Skin epidermis (tissue), 12 donors: ENCODE measurements at regions not wholly inside any gene's neighbourhood (a gene's known extent, or its start where the extent isn't known, plus 50 kb on each side); places are given as distances from the start of the nearest gene placed in this dataset.

ENCODE experiments used
- H3K27ac ChIP-seq, 21 experiments: fragments of 200-600 bp; sonication (generic) in 11 of 21; one replicate each; pipeline ENCODE4 v1.5.0; 2020; ENCODE audit warnings: mild to moderate bottlenecking in 3 of 21, inconsistent platforms in 2 of 21, moderate library complexity in 2 of 21
- H3K4me3 ChIP-seq, 7 experiments: fragments of 200-600 bp; sonication (generic) in 2 of 7; one replicate each; pipeline ENCODE4 v1.5.0; 2020; ENCODE audit warnings: inconsistent platforms in 2 of 7, mild to moderate bottlenecking in 2 of 7, moderate library complexity in 1 of 7

DNA sequence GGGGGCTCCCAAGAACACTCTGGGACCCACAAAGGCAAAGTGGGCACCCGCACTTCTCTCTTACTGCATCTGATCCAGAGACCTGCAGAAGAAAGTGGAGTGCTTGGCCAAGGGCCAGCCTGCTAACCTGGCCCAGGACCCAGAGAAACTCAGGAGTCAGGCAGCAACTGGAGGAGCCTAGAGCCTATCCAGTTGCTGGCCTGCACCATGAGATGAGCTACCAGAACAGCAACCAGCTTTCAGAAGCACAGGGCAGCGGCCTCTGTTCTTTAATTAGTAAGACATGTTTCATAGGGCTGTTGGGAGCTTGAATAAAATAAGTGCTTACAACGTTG lies 298.3 kb downstream of the GADD45G start:
- Histone ChIP-seq H3K4me3 (no peak overlapping the region), H3K27ac (no peak overlapping the region)

DNA sequence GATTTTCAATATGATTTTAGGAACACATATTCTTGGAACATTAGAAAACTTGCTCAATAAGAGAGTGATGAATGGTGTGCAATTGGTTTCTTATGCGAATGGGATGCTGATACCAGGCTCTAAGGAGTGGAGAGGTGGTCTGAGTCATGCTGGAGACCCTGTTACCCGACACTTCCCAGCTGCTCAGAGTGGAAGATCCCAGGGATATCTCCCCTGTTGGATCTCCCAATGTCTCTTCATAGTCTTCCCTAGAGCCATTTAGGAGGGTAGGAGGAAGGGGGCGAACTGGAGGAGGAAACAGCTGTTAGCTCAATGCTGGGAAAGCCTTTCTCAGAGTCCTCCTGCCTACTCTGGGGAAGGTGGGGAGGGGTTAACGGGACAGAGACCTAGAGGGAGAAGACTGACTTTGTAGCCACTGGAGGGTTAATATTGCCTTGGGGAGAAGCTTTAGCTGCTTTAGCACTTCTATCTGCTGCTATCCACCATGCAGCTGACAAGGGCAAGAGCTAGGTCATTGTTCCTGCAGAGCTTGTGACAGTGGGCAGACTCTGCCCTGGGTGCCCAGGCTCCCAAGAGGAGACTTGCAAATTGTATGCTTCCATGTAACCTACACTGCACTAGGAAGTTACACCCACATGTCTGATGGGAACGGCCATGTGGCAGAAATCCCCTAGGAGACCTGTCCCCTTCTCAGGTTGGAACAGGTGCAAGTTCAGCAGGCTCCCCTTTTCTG lies 301.0 kb downstream of the GADD45G start:
- Histone ChIP-seq H3K27ac (no peak overlapping the region), H3K4me3 (no peak overlapping the region)

DNA sequence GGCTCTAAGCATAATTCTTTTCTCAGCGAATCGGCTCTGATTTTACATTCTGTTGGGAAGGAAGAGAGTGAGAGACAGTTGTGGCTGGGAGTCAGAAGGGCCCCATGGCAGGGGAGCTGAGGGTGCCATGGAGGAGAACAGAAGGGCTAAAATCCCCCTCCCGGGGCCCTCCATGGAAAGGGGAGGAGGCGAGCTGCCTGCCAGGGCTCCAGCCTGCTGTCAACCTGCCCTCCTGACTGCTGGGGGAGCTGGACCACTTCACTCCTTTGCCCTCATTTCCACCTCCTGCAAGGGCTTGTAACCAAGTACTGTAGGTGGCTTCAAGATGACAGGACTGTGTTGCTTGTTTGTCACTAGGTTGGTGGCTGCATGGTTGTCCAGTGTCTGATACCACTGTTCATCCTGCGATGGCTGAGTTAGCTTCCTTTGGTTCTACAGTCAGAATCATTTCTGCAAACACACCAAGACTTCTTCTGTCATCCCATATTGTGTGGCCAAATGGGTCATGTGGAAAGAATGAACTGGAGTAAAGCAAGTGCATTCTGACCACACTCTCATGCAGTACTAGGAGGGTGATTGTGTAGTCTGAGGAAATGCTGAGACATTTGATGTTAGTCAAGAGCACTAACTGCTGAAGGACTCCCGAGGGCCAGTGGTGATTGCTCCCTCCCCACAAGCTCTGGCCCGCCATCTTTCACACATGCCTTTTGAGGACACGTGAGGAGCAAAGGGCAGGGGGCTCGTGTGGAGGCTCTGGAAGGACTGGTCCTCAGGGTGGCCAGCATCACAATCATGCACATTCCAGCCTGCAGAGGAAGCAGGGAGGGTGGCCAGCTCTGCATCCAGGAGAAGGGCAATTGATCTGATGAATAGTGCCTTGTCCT lies 307.2 kb downstream of the GADD45G start:
- Histone ChIP-seq H3K27ac (no peak overlapping the region), H3K4me3 (no peak overlapping the region)

DNA sequence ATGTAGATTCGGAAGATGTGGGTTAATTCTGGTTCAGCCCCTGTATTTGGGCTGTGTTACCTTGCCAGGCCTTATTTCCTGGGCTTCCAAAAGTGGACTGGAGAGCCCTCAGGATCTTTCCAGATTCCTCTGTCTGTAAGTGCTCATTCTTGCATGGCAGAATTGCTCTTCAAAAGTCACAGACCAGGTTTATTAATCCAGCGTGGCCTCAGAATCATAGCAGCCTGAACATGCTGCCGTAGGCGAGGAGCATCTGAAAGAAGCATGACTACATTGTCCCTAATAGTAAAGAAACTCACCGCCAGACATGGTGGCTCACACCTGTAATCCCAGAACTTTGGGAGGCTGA lies 307.8 kb downstream of the GADD45G start:
- no peak overlapping the region for H3K27ac ChIP-seq
- no peak overlapping the region for H3K4me3 ChIP-seq

DNA sequence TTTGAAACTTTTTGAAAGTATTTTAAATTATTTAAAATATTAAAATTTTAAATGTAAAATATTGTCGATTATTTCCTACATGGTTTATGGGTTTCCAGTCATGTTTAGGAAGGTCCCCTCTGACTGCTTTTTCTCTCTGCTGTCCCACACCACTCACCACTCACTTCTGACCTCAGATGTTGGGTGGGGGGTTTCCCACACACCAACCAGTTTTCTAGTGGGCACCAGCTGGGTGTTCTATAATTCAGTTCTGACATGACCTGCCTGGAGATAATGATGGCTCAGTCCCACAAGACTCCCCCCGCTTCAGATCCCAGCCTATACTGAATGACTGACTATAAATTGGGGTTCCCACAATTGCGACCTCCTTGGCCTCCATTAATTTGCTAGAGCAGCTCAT lies 310.4 kb downstream of the GADD45G start:
- Histone ChIP-seq H3K4me3 (no peak overlapping the region), H3K27ac (no peak overlapping the region)

DNA sequence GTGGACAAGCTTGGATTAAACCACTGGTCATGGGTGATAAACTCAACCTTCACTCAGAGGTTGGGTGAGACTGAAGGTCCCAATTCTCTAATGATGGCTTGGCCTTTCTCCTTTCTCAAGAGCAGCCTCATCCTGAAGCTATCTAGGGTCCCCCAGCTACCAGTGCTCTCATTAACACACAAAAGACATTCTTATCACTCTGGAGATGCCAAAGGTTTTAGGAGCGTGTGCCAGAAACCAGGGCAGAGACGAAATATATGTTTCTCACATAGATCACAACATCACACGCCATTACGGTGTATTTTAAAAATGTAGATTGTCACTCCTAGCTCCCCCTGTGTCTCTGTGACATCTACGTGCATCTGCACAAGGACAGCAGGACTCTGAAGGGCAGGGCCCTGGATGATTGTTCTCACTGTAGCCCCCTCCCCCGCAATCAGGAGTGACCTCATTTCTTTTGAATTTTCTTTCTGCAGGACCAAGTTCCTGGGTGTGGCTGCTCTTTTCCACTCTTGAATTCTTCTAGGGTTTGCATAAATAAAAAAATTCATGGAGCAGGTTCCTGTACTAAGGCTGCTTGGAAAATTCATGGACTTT lies 311.3 kb downstream of the GADD45G start:
- no peak overlapping the region for H3K27ac ChIP-seq
- H3K4me3 ChIP-seq: no peak overlapping the region

DNA sequence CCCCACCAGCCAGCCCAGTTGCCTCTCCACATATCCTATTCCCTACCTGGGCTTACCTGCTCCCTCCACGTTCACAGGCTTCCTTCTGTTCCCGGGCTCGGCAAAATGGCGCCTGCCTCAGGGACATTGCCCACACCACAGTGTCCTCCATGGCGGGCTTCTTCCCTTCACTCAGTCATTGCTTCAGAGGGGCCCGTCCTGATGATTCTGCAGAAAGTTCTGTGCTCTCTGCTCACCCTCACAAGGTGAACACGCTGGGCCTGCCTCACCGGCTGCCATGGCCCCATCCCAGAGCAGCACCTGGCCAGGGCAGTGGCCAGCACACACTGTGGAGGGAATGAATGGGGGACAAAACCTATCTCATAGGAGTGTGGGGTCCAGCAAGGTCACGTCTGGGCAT lies 313.0 kb downstream of the GADD45G start:
- Histone ChIP-seq H3K27ac (no peak overlapping the region), H3K4me3 (no peak overlapping the region)

DNA sequence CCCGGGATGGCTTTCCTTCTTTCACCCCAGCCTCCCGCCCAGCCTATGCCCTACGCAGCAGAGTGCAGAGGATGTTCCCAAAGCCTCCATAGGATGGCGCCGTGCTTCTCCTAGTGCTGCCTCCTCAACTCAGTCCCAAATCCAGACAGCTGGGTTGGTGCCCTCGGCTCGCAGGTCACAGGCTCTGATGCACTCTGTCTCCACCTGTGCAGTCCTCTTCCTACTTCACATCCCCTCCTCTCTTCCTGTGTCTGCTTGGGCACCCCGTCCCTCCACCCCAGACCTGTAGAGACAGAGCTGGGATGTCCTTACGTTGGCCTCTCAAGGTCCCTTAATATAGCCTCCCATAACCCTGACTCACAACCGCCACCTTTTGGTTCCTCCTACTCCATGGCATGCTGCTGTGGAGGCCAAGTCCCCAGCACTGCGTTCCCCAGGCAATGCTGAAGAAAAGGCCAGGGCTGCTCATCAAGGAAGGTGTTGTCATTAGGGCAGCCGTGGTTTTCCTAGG lies 314.4 kb downstream of the GADD45G start:
- Histone ChIP-seq H3K4me3 (no peak overlapping the region), H3K27ac (no peak overlapping the region)

DNA sequence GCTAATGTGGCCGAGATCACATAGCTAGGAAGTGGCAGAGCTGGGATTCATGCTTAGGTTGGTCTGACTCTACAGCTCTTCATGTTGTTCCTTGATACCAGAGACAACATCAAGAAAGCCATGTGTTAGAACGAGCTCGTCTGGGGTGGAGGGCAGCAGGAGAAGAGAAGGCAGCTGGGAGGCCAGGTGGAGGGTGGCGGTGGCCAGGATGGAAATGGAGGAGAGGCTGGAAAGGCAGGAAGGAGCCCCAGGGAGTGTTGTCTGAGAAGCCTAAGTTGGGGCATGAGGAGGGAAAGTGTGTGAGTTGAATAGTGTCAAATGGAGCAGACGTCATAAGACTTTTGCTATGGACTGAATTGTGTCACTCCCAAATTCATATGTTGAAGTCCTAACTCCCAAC lies 315.3 kb downstream of the GADD45G start:
- Histone ChIP-seq H3K27ac (no peak overlapping the region), H3K4me3 (no peak overlapping the region)

DNA sequence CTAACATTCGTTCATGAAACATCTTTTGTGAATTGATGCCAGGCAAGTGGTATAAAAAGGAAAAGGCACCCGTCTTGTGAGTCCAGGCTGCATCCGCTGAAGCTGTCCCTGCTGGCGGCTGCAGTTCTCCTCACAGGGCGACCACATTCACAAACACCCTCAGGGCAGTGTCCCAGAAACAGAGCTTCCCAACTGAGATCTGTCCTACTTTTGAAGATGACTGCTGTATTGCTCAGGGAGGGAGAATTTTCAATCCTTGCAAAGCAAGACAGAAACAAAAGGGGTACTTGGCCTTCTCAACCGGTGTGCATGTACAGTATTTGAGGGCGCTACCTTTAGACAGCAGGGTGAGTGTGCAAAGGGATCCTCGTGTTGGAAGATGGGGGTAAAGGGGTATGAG lies 316.1 kb downstream of the GADD45G start:
- Histone ChIP-seq H3K4me3 (no peak overlapping the region), H3K27ac (no peak overlapping the region)

DNA sequence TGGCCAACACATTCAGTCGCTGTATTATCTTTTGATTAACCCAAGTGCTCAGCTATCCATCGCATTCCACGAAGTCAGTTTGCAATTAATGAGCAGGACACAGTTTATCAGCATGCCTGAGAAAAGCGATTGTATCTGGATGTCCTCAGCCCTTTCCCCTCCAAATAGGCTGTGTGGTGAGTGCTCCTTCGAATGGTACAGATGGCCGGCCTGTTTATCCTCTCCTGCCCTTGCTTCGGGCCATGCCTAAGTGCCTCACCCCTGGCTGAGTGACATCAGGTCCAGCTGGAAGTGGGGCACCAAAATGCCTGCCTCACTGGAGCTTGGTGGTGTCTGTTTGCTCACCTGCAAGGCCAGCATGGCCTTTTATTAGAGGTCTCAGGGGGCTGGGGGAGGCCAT lies 317.3 kb downstream of the GADD45G start:
- Histone ChIP-seq H3K27ac (no peak overlapping the region), H3K4me3 (no peak overlapping the region)

DNA sequence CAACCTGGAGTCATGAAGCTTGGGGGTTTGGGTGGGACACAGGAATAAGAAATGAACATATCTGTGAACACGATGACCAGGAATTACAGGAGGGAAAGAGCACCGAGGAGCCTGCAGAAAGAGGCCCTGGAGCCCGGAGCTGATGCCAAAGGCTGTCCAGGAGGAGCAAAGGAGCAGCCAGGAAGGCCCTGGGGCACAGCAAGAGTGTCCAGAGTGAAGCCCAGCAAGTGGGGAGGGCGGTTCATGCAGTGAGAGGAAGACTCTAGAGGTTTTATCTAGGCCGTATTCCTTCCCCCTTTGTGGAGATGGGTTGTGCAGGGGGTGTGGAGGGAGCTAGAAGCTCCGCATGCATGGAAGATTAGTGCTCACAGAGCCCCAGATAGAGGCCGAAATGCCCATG lies 318.4 kb downstream of the GADD45G start:
- Histone ChIP-seq H3K4me3 (no peak overlapping the region), H3K27ac (no peak overlapping the region)

DNA sequence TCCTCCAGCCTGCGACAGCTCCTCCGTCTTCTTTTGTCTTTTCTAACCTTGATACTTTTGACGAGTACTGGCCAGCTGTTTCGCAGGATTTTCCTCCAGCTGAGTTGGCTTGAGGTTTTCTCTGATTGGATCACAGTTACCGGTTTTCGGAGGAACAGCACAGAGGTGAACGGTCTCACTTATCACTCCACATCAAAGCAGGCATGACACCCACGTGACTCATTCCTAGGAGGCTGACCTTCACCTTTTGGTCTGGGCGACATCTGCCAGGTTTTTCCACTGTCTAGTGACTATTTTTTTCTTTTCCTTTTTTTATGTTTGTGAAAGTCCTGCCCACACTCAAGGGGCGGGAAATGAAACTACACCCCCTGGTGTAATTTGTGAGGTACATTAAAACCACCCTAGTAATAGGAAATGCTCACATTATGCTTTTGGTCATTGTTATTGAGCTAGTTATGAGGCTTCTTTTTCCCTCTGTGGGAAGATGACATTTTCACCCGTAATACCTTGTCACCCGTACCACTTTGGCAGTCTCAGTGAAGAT lies 319.2 kb downstream of the GADD45G start:
- Histone ChIP-seq H3K4me3 (no peak overlapping the region), H3K27ac (no peak overlapping the region)

DNA sequence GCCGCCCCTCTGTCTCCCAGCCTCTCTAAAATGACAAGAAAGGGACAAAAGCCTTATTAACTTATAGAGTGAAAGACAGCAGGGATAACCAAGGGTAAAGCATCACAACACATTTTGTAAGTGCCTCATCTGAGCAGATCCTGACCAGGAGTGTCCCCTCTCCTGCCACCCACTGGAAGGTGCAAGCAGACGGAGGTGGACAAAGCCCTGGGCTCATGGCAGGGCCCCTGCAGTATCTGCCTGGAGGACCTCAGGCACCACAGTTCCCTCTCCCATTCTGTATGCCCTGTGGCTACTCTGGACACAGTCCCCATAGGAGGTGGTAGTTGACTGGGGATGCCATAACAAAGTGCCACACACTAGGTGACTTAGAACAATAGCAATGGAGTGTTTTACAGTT lies 319.8 kb downstream of the GADD45G start:
- peak overlapping the region in 1 of 21 experiments; percentile 51 for H3K27ac ChIP-seq

DNA sequence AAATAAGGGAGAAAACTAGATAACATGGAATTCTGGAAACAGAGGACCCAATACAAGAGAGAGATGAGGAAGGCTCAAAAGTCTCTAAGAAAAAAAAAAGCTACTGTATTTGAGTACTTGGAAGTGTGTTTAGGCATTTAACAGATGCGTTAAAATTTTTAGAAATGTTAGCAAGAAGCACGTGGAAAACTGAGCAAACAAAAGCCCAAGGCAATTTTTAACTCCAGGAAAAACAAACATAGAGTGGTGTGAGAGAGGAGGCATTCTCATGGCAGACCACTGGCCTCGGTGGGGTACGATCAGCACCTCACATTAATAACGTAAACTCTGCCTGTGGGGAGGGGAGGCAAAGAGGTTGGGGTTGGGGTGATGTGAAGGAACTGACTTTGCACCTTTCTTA lies 321.4 kb downstream of the GADD45G start:
- Histone ChIP-seq H3K27ac (no peak overlapping the region), H3K4me3 (no peak overlapping the region)

More for the DNA sequence above, 319.8 kb downstream of the GADD45G start:
- no peak overlapping the region for H3K4me3 ChIP-seq

DNA sequence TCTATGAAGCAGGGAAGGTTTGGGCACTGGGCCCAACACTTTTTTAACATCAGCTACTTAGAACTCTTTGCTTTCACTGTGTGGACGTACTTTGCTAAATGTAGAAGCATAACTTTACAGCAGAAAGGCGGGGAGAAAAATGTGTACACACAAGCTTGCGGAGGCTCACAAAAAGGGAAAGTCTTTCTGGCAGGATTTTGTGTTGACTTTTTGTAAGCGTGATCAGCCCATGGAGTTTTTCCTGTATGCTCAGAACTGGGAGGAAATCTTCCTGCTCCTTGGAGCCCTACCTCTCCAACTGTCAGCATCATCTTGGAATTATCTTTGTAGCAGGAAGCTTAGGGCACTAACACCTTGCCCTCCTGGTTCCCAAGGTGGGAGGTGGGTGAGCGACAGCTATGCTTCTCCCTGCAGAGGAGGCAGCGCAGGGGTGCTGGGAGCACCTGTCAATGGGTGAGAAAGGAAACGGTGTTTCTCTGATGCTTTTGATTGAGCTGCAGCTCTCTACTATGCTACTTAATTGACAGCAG lies 321.9 kb downstream of the GADD45G start:
- H3K27ac ChIP-seq: no peak overlapping the region
- no peak overlapping the region for H3K4me3 ChIP-seq

DNA sequence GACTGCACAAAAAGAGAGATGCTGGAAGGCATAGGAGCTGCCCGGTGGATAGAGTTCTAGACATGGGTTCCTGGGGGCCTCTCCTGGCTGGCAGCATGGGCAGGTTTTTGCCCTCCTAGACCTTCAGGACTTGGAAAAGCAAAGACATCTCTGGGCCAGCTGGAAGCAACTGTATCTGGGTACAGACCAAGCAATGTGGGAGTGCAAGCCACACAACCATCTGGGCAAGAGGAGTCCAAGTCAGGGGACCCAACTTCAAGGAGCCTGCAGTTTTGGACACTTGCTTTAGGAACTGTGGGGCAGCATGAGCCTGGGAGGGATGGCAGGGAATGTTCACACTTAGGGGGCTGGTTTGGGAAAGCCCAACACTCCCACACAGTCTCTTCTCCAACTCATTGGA lies 323.3 kb downstream of the GADD45G start:
- Histone ChIP-seq H3K27ac (no peak overlapping the region), H3K4me3 (no peak overlapping the region)

DNA sequence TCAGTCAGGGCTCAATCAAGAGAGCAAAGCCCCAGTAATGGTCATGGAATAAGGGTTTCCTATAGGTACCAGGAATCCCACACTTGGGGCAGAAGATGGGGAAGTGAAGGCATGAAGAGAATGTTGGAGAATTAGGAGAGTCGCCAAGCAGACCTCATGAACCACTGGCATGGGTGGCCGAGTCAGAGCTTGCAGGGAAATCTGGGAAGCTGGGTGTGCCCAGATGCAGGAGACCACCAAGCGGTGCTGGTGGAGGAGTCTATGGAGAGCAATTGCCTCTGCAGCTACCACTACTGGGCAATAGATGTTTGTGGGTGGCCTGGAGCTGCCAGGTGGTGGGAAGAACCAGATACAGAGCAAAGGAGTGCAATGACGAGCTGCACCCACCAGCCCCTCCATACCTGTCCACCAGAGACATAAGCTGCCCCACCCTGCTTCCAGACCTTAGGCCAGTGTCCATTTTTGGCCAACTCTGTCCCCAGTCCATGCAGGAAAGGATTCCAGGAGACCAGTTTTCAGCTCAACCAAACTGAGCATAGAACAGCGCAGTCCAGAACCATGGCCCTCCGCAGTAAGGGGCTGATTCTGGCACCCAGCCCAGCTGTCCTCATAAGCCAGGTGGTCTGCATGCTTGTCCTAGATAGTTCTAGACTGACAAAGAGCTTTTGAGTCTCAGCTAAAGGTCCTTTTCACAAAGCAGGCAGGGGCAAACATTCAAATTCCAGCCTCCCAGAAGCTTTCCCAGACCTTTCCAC lies 323.9 kb downstream of the GADD45G start:
- Histone ChIP-seq H3K27ac (peak overlapping the region in 3 of 21 experiments; percentile 14 to 67 (median 21)), H3K4me3 (no peak overlapping the region)

DNA sequence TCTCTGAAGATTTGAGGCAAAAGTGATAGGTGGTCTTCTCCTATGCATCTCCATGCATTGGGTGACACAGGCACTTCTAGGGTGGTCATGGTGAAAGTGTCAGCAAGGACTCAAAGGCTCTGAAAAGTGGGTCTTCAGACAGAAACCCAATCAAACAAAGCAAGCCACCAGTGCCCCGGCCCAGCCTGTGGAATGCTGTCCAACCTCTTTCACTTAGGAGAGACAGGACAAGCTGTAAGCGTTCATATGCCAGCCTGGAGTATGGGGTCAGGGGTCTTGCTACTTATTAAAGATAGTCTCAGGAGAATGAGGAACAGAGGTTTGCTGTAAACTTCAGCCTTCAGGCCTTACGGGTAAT lies 324.5 kb downstream of the GADD45G start:
- no peak overlapping the region for H3K4me3 ChIP-seq
- H3K27ac ChIP-seq: peak overlapping the region in 5 of 21 experiments; percentile 4 to 67 (median 21)
